Cardiac muscle cell (in vitro differentiated cells and primary cell): ENCODE measurements at regions not wholly inside any gene's neighbourhood (a gene's known extent, or its start where the extent isn't known, plus 50 kb on each side); places are given as distances from the start of the nearest gene placed in this dataset.

Source experiments
- DNase-seq, 2 donors: peaks; one replicate each; pipeline versions ENCODE4 v3.0.0 to v3.0.0-alpha.2; 2010 to 2017; ENCODE audit warnings: low read depth in 1 of 2, low spot score in 1 of 2
- H3K27ac ChIP-seq: fragments of 200-600 bp; sonication (generic); 2 replicates; pipeline ENCODE4 v1.5.1; 2016
- H3K27me3 ChIP-seq: fragments of 200-600 bp; sonication (generic); 2 replicates; pipeline ENCODE4 v1.6.0; 2016; ENCODE audit warnings: control low read depth
- H3K36me3 ChIP-seq: fragments of 200-600 bp; sonication (generic); 2 replicates; pipeline ENCODE4 v1.5.1; 2016; ENCODE audit warnings: control low read depth
- H3K4me1 ChIP-seq: fragments of 200-600 bp; sonication (generic); 2 replicates; pipeline ENCODE4 v1.8.1; 2017; ENCODE audit warnings: low read depth, mild to moderate bottlenecking, mixed run types
- H3K4me3 ChIP-seq: fragments of 200-600 bp; sonication (generic); 2 replicates; pipeline ENCODE4 v1.5.1; 2016; ENCODE audit warnings: mild to moderate bottlenecking
- H3K9me3 ChIP-seq: fragments of 200-600 bp; sonication (generic); 2 replicates; pipeline ENCODE4 v1.5.1; 2017; ENCODE audit warnings: low read depth, mild to moderate bottlenecking, control low read depth
- TF ChIP-seq, protein P1 (sequence below): IDR thresholded peaks from 2 replicates; pipeline ENCODE4 v1.5.1; 2012; ENCODE audit warnings: low read depth, mild to moderate bottlenecking, low read length

- no peak for DNase-seq
- Histone ChIP-seq H3K4me3 (no peak overlapping the region), H3K4me1 (peaks cover 5% of the 10 kb centered on the region), H3K27me3 (no peaks in the 10 kb centered on the region), H3K9me3 (no peaks in the 10 kb centered on the region), H3K27ac (no peak overlapping the region), H3K36me3 (no peaks in the 10 kb centered on the region)
- TF ChIP-seq, protein P1, sequence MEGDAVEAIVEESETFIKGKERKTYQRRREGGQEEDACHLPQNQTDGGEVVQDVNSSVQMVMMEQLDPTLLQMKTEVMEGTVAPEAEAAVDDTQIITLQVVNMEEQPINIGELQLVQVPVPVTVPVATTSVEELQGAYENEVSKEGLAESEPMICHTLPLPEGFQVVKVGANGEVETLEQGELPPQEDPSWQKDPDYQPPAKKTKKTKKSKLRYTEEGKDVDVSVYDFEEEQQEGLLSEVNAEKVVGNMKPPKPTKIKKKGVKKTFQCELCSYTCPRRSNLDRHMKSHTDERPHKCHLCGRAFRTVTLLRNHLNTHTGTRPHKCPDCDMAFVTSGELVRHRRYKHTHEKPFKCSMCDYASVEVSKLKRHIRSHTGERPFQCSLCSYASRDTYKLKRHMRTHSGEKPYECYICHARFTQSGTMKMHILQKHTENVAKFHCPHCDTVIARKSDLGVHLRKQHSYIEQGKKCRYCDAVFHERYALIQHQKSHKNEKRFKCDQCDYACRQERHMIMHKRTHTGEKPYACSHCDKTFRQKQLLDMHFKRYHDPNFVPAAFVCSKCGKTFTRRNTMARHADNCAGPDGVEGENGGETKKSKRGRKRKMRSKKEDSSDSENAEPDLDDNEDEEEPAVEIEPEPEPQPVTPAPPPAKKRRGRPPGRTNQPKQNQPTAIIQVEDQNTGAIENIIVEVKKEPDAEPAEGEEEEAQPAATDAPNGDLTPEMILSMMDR, result no peak
Measured at GRCh38 chr12:67001251-67001650, 267.9 kb upstream of the CAND1 start.

DNA sequence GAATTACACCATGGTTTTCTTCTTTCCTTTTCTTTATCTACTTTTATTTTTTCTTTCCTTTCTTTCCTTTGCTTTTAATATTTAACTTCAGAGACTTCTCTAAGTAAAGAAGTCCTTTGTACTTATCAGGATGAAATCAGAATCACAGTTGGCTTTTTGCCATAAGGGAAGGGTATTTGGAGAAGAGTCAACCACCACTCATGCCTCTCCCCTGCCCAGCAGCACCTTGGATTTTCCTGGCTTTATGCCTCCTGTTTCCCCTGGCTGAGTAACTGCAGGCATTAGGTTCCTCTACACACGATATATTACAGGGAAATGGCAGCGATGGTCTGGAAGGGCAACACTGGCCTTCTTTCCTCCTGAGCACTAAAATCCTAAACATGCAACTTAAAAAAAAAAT is 266.4 kb upstream of the CAND1 start:
- no peaks in the 10 kb centered on the region for H3K9me3 ChIP-seq
- TF ChIP-seq, protein P1, result no peak

GRCh38 chr12:67006610-67007009 is 262.5 kb upstream of the CAND1 start:
- H3K27ac ChIP-seq, result no peak overlapping the region

More for the DNA sequence above, 266.4 kb upstream of the CAND1 start:
- Histone ChIP-seq H3K27me3 (no peaks in the 10 kb centered on the region), H3K27ac (no peak overlapping the region), H3K36me3 (no peaks in the 10 kb centered on the region), H3K4me3 (no peak overlapping the region), H3K4me1 (peaks cover 5% of the 10 kb centered on the region)
- no peak for DNase-seq

GRCh38 chr12:67014642-67015041 is 254.5 kb upstream of the CAND1 start:
- DNase-seq, result no peak
- no peak overlapping the region for H3K4me3 ChIP-seq
- no peaks in the 10 kb centered on the region for H3K27me3 ChIP-seq
- no peak overlapping the region for H3K27ac ChIP-seq
- TF ChIP-seq, protein P1, result no peak
- H3K36me3 ChIP-seq, result no peaks in the 10 kb centered on the region
- H3K4me1 ChIP-seq, result no peaks in the 10 kb centered on the region
- H3K9me3 ChIP-seq, result no peaks in the 10 kb centered on the region

More at GRCh38 chr12:67006610-67007009, 262.5 kb upstream of the CAND1 start:
- Histone ChIP-seq H3K36me3 (no peaks in the 10 kb centered on the region), H3K4me1 (no peaks in the 10 kb centered on the region), H3K27me3 (no peaks in the 10 kb centered on the region), H3K9me3 (no peaks in the 10 kb centered on the region), H3K4me3 (no peak overlapping the region)
- TF ChIP-seq, protein P1, result no peak
- no peak for DNase-seq

- Histone ChIP-seq H3K9me3 (no peaks in the 10 kb centered on the region), H3K4me3 (no peak overlapping the region), H3K27me3 (no peaks in the 10 kb centered on the region), H3K27ac (no peak overlapping the region), H3K36me3 (no peaks in the 10 kb centered on the region), H3K4me1 (no peaks in the 10 kb centered on the region)
- DNase-seq, result no peak
- TF ChIP-seq, protein P1, result no peak
Measured at GRCh38 chr12:67018105-67018504, 251.1 kb upstream of the CAND1 start.

DNA sequence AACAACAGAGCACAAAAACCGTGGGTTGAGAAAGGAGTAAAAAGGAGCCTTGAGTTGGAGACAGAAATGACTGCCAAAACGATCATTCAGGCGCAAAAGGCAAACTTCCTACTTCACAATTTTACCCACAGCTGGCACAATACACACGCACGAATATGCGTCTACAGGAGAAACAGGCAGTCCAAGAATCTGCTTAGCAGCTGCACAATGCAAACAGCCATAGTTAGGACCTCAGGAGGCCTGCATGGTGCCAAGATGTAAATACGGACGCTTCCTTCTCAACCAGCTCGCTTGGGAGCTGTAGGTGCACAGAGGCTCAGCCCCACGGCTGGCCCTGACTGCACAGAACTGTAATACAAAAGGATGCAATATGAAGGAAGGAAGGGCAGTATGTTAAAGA is 250.1 kb upstream of the CAND1 start:
- no peaks in the 10 kb centered on the region for H3K27me3 ChIP-seq
- H3K27ac ChIP-seq, result no peak overlapping the region
- DNase-seq, result no peak
- H3K9me3 ChIP-seq, result no peaks in the 10 kb centered on the region
- H3K4me3 ChIP-seq, result no peak overlapping the region
- no peaks in the 10 kb centered on the region for H3K4me1 ChIP-seq
- H3K36me3 ChIP-seq, result no peaks in the 10 kb centered on the region
- TF ChIP-seq, protein P1, result no peak
